Osteoblast (primary cell): ENCODE measurements at regions not wholly inside any gene's neighbourhood (a gene's known extent, or its start where the extent isn't known, plus 50 kb on each side); places are given as distances from the start of the nearest gene placed in this dataset.

Experiments
- DNase-seq: peaks from one replicate; pipeline ENCODE4 v3.0.0; 2011; ENCODE audit warnings: low spot score, mixed read lengths; ENCODE audit not compliant: insufficient read length; ENCODE audit errors: missing footprints
- H2AFZ ChIP-seq: 2 replicates; pipeline ENCODE4 v1.6.0; 2011; ENCODE audit warnings: mild to moderate bottlenecking, low read length
- H3K27ac ChIP-seq: 2 replicates; pipeline ENCODE4 v1.5.1; 2011; ENCODE audit warnings: mild to moderate bottlenecking, low read depth, low read length, moderate library complexity
- H3K27me3 ChIP-seq: 2 replicates; pipeline ENCODE4 v1.6.0; 2012; ENCODE audit warnings: mild to moderate bottlenecking, control low read depth, inconsistent platforms, low read length, moderate library complexity; ENCODE audit not compliant: insufficient read depth
- H3K36me3 ChIP-seq: 2 replicates; pipeline ENCODE4 v1.5.1; 2011; ENCODE audit warnings: mild to moderate bottlenecking, low read length, control low read depth, moderate library complexity; ENCODE audit not compliant: insufficient read depth
- H3K4me1 ChIP-seq: 2 replicates; pipeline ENCODE4 v1.5.1; 2011; ENCODE audit warnings: mild to moderate bottlenecking, low read length, control low read depth, moderate library complexity; ENCODE audit not compliant: insufficient read depth
- H3K4me2 ChIP-seq: 2 replicates; pipeline ENCODE4 v1.6.0; 2011; ENCODE audit warnings: mild to moderate bottlenecking, low read length; ENCODE audit not compliant: insufficient read depth
- H3K4me3 ChIP-seq: fragments of 200-600 bp; sonication (generic); 3 replicates; pipeline ENCODE4 v1.5.1; 2012; ENCODE audit warnings: mild to moderate bottlenecking, low read length, inconsistent platforms; ENCODE audit not compliant: insufficient read depth
- H3K79me2 ChIP-seq: 2 replicates; pipeline ENCODE4 v1.6.0; 2012; ENCODE audit warnings: mild to moderate bottlenecking, low read length, control low read depth, inconsistent platforms; ENCODE audit not compliant: insufficient read depth
- H3K9me3 ChIP-seq: 2 replicates; pipeline ENCODE4 v1.5.1; 2011; ENCODE audit warnings: low read depth, low read length, control low read depth
- H4K20me1 ChIP-seq: 2 replicates; pipeline ENCODE4 v1.6.0; 2012; ENCODE audit warnings: mild to moderate bottlenecking, low read length, control low read depth; ENCODE audit not compliant: insufficient read depth
- CTCF ChIP-seq: IDR thresholded peaks from 2 replicates; pipeline ENCODE4 v1.5.1; 2011; ENCODE audit warnings: mild to moderate bottlenecking, low read depth, low read length, moderate library complexity; ENCODE audit errors: extremely low read depth

- Histone ChIP-seq H3K36me3 (no peaks in the 10 kb centered on the region), H3K4me1 (no peaks in the 10 kb centered on the region), H3K27me3 (no peaks in the 10 kb centered on the region), H3K79me2 (no peaks in the 10 kb centered on the region), H2AFZ (no peak overlapping the region), H4K20me1 (no peaks in the 10 kb centered on the region), H3K27ac (no peak overlapping the region), H3K9me3 (no peaks in the 10 kb centered on the region), H3K4me2 (no peak overlapping the region), H3K4me3 (no peak overlapping the region)
- no peak for DNase-seq
- TF ChIP-seq CTCF: no peak
Observed at GRCh38 chr1:118717893-118718292, 270.2 kb downstream of the TBX15 start.

- Histone ChIP-seq H2AFZ (no peak overlapping the region), H3K36me3 (no peaks in the 10 kb centered on the region), H3K4me3 (no peak overlapping the region), H3K4me1 (no peaks in the 10 kb centered on the region), H3K4me2 (no peak overlapping the region), H3K27ac (no peak overlapping the region), H3K27me3 (no peaks in the 10 kb centered on the region), H3K9me3 (no peaks in the 10 kb centered on the region), H4K20me1 (no peaks in the 10 kb centered on the region), H3K79me2 (no peaks in the 10 kb centered on the region)
- TF ChIP-seq CTCF: peak; percentile 33
- DNase-seq: no peak
Observed at GRCh38 chr1:118716775-118717174, 271.4 kb downstream of the TBX15 start.

GRCh38 chr1:118711356-118711755 lies 276.8 kb downstream of the TBX15 start:
- Histone ChIP-seq H3K9me3 (no peaks in the 10 kb centered on the region), H3K27ac (no peak overlapping the region), H3K4me2 (no peak overlapping the region), H4K20me1 (no peaks in the 10 kb centered on the region), H2AFZ (no peak overlapping the region), H3K4me1 (no peaks in the 10 kb centered on the region), H3K79me2 (no peaks in the 10 kb centered on the region), H3K36me3 (no peaks in the 10 kb centered on the region), H3K27me3 (no peaks in the 10 kb centered on the region), H3K4me3 (no peak overlapping the region)
- TF ChIP-seq CTCF: no peak
- DNase-seq: no peak

- Histone ChIP-seq H4K20me1 (no peaks in the 10 kb centered on the region), H3K4me2 (no peak overlapping the region), H2AFZ (no peak overlapping the region), H3K4me1 (no peaks in the 10 kb centered on the region), H3K79me2 (no peaks in the 10 kb centered on the region), H3K27ac (no peak overlapping the region), H3K36me3 (no peaks in the 10 kb centered on the region), H3K4me3 (no peak overlapping the region), H3K27me3 (no peaks in the 10 kb centered on the region), H3K9me3 (no peaks in the 10 kb centered on the region)
- no peak for TF ChIP-seq CTCF
- DNase-seq: no peak
Observed at GRCh38 chr1:118698911-118699310, 289.2 kb downstream of the TBX15 start.
